ENCODE measurements at regions not wholly inside any gene's neighbourhood (a gene's known extent, or its start where the extent isn't known, plus 50 kb on each side); places are given as distances from the start of the nearest gene placed in this dataset.

GRCh38 chr14:76950055-76951020 is 78.2 kb downstream of the IRF2BPL start:
- DNase-seq (ENCODE audit: extremely low read depth in 1 of 2, low read depth in 1 of 2) = no peak

GRCh38 chr14:76948976-76949375 is 79.5 kb downstream of the IRF2BPL start:
- no peak for DNase-seq (ENCODE audit: extremely low read depth in 1 of 2, low read depth in 1 of 2)

- DNase-seq (ENCODE audit: extremely low read depth in 1 of 2, low read depth in 1 of 2) = no peak
Observed at GRCh38 chr14:76948213-76948947, 80.1 kb downstream of the IRF2BPL start.

- DNase-seq (ENCODE audit: extremely low read depth in 1 of 2, low read depth in 1 of 2) = no peak
Observed at GRCh38 chr14:76947838-76948184, 80.7 kb downstream of the IRF2BPL start.

GRCh38 chr14:76947078-76947837 is 81.2 kb downstream of the IRF2BPL start:
- peak; percentile 52 to 58 for DNase-seq (ENCODE audit: extremely low read depth in 1 of 2, low read depth in 1 of 2)

- no peak for DNase-seq (ENCODE audit: extremely low read depth in 1 of 2, low read depth in 1 of 2)
Observed at GRCh38 chr14:76946753-76947077, 81.8 kb downstream of the IRF2BPL start.

GRCh38 chr14:76943072-76943471 is 85.4 kb downstream of the IRF2BPL start:
- DNase-seq (ENCODE audit: extremely low read depth in 1 of 2, low read depth in 1 of 2) = no peak

GRCh38 chr14:76941946-76942805 is 86.3 kb downstream of the IRF2BPL start:
- no peak for DNase-seq (ENCODE audit: extremely low read depth in 1 of 2, low read depth in 1 of 2)

- no peak for DNase-seq (ENCODE audit: extremely low read depth in 1 of 2, low read depth in 1 of 2)
Observed at GRCh38 chr14:76941544-76941943, 87.0 kb downstream of the IRF2BPL start.

GRCh38 chr14:76940021-76940760 is 88.3 kb downstream of the IRF2BPL start:
- no peak for DNase-seq (ENCODE audit: extremely low read depth in 1 of 2, low read depth in 1 of 2)

GRCh38 chr14:76939015-76939742 is 89.3 kb downstream of the IRF2BPL start:
- DNase-seq (ENCODE audit: extremely low read depth in 1 of 2, low read depth in 1 of 2) = no peak

GRCh38 chr14:76938092-76938500 is 90.4 kb downstream of the IRF2BPL start:
- no peak for DNase-seq (ENCODE audit: extremely low read depth in 1 of 2, low read depth in 1 of 2)

GRCh38 chr14:76937181-76938091 is 91.1 kb downstream of the IRF2BPL start:
- no peak for DNase-seq (ENCODE audit: extremely low read depth in 1 of 2, low read depth in 1 of 2)

GRCh38 chr14:76936483-76936882 is 92.0 kb downstream of the IRF2BPL start:
- DNase-seq (ENCODE audit: extremely low read depth in 1 of 2, low read depth in 1 of 2) = no peak

GRCh38 chr14:76933515-76933914 is 95.0 kb downstream of the IRF2BPL start:
- no peak for DNase-seq (ENCODE audit: extremely low read depth in 1 of 2, low read depth in 1 of 2)

GRCh38 chr14:76931631-76932402 is 96.7 kb downstream of the IRF2BPL start:
- DNase-seq (ENCODE audit: extremely low read depth in 1 of 2, low read depth in 1 of 2) = no peak

- no peak for DNase-seq (ENCODE audit: extremely low read depth in 1 of 2, low read depth in 1 of 2)
Observed at GRCh38 chr14:76930549-76930948, 98.0 kb downstream of the IRF2BPL start.

Measured in activated CD8-positive, alpha-beta memory T cell treated with anti-CD3 and anti-CD28 coated beads for 1 hour (primary cell).